ENCODE measurements at regions not wholly inside any gene's neighbourhood (a gene's known extent, or its start where the extent isn't known, plus 50 kb on each side); places are given as distances from the start of the nearest gene placed in this dataset.

DNA sequence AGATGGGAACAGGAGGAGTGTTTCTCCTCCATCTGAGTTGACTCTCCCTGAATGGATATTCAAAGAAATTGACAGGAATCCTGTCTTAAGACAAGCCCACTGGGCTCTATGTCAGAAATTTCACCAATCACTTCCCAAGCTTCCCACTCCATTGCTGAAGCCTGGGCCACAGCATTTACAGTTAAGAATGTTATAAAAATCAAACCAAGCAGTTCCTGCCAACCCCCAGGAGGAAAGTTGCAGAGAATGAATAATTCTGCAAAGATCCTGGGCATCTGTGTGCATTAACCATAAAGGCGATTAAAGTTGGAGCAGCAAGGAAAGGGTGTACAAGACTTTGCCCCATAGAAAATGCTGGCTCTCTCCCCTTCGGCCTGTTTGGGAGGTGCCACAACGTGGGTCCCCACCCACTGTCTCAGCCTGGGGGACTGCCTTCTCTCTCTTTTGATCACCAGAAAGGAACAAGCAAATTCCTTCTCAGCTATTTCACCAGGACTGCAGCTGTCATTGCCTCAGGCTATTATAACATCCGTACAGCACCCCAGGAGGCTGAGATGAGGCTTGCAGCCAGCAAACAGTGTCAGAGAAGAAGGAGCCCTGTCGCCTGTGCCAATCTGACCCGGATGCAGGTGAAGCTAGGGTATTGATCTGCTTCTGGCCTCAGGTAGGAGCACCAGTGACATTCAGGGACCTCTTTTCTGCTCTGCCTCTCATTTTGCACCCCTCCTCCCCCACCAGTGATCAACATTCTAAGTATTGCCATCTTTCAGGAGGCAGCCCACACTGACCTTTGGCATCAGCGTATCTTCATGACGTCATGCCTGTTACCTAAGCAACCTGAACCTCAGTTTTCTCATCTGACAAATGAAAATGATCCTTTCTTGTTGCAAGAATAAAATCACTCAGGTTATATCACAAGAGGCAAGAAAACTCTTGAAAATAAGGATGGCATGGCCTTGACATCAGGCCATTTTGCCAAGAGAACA, 219.0 kb downstream of the SH3BP4 start:
- no peak for DNase-seq

DNA sequence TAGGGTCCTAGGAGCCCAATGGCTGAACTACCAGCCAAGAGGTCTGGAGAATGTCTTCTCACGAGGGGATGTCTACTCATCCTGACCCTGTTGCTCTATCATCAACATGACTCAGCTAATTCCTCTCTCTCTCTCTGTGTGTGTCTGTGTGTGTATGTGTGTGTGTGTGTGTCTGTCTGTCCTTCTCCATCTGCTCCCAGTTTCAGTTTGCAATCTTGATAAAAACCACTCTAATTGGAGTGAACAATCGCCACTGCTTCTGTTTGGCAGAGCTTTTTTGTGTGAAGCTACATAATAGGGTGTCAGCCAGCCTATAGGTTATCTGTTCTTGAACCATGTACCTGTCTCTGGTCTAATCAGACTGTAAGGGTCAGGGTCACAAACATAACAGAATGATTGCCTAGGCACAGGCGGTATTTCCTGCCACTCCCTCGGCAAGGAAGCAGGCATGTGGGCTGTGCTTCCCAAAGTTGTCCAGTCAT, 219.8 kb downstream of the SH3BP4 start:
- no peak for DNase-seq

DNA sequence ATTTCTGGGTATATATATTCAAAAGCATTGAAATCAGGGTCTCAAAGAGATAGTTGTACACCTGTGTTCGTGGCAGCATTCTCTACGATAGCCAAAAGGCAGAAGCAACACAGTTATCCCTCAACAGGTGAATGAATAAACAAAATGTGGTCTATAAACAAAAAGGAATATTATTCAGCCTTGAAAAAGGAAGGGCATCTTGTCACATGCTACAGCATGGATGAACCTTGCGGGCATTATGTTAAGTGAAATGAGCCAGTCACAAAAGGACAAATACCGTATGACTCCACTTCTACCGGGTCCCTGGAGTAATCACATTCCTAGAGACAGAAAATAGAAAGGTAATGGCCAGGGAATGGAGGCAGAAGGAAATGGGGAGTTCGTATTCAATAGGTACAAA, 228.8 kb downstream of the SH3BP4 start:
- no peak for DNase-seq

DNA sequence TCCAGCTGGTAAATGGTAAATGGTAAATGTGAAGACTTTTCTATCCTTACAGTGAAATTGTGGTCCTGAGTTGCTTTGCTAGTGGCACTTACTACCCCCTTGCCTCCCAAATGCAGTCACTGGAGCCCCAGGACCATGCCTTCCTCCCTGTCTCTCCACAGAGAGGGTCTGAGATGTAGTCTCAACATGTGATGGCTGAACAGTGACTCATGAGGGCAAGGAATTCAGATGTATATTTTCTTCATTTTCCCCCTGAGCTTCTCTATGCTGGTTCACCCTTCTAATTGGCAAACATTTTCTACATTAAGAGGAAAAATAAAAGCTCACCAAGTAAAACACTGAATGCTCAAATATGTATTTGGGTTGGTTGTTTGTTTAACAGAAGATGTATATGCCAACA, 232.0 kb downstream of the SH3BP4 start:
- DNase-seq: no peak

DNA sequence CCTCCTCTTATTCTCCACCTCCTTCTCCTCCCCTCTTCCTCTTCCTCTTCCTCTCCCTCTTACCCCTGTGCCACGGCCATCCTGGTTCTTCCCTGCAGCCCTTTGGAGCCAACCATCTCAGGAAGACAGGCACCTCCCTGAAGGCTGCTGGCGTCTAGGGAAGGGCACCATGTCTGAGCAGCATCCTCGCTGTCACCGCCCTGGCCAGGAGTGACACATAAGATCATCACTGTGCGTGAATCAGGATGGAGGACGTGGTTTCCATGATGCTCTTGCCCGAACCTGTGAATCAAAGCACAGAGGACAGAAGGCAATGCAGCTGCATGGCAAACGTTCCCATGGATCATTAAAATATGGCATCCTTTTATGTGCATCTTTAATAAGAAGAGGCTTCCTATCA, 236.0 kb downstream of the SH3BP4 start:
- DNase-seq: no peak

DNA sequence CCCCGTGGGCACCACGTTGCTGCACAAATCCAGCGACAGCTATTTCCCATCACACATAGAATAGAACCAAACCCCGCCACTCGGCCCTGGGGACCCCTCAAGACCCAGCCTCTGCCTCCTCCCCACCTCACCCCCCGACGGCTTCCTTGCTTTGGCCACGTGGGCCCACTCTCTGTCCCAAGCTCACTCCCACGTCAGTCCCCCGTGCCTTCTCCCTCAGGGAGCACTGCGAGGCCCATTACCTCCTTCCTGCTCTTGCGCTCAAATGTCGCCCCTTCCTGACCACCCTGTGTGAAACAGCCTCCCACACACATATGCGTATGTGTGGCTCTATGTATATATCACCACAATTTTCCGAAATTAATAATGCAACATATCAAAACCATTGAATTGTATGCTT, 239.7 kb downstream of the SH3BP4 start:
- DNase-seq: no peak

DNA sequence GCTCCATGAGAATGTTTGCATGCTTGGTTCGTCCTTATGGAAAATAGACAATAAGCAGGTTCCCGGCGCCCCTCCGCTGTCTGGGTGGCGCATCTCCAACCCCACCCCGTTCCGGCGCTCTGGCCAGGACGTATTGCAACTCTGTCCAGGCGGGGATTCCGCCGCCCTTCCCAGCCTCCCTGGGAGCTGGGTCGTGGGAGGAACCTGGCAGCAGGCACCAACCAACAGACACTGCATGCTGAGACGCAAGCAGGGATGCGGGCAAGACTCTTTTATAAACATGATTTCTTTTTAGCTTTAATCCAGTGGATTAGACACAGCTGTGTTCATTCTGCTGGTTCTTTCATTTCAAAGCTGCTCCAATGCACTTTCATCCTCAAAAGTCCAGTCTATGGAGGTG, 240.2 kb downstream of the SH3BP4 start:
- DNase-seq: no peak

DNA sequence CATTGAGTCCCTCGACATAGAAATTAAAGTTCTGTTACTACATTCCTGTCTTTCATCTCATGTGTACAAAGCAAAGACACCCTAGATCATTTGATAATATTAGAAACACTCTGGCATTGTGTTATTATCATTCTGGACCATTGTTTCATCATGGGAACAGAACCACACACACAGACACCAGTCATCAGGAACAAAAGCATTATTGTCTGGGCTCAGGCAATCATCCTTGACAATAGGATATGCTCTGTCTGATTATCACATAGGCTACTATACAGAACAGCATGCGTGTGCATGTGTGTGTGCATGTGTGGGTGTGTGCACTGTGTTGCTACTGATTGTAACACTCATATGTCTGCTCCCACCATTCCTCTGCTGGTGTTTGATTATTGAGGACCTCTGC, 242.5 kb downstream of the SH3BP4 start:
- DNase-seq: no peak

DNA sequence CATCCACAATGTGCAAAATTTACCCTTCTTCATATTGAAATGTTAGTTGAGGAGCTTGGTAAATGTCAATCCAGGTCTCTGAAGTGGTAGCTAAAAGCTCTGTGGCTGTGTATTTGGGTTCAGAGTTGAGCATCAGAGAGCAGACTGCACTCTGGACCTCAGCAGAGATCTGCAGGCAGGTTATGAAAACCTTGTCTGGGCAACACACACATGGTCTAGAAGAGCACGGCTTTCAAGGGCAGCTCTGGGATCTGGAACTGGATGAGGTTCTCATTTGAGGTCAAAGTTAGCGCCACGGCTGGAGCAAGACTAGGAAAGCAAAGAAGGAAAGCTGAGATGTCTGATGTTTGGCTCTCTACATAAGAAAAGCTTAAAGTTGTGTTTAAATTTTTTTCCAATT, 243.0 kb downstream of the SH3BP4 start:
- DNase-seq: no peak

DNA sequence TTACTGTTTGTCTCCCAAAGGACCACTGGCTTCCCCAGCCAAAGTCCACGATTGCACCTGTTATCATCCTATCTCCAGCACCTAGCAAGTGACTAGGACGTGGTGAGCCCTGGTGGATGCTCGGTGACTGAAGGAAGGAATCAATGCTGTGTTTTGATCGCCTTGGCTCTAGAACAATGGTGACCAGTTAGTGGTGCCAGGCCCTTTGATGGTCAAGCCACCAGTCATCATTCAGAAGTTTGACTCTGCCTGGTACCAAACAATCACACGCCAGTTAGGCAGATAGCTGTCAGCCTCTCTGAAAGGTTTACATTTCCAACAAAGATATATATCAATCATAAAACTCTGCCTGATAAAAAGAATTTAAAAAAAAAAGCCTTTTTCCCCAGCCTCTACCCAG, 244.1 kb downstream of the SH3BP4 start:
- no peak for DNase-seq

DNA sequence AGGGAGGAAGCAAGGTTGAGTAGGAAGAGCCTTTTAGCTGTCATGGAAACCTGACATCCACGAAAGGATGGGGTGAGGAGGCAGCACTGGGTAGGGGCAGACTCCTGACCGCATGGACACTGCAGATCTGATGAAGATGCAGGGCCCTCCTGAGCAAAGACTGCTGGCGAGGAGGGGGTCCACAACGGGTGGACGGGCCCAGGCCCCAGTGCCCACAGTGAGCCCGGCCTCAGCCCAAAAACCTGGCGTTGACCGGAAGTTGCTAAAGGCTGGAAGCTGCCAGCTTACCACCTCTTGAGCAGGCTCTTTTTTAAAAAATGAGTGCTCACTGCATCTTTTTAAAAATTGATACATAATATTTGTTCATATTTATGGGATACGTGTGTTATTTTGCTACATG, 247.3 kb downstream of the SH3BP4 start:
- DNase-seq: no peak

DNA sequence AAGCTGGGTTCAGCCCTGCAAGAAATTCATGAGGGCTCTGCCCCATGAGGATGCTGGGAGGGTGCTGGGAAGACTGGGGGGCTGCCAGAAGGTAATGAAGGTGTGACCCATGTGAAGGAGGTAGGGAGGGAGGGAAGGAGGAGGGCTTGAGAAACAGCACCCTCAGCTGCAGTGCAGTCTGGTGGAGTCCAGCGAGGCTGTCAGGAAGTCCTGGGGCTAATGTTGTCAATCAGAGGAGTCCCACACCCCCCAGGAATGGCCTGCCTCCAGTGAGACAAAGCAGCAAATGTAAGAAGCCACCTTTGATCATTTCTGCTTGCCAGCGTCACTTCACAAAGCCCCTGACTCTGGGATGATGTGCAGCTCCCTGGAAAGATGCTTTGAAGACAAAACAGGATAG, 248.4 kb downstream of the SH3BP4 start:
- no peak for DNase-seq

DNA sequence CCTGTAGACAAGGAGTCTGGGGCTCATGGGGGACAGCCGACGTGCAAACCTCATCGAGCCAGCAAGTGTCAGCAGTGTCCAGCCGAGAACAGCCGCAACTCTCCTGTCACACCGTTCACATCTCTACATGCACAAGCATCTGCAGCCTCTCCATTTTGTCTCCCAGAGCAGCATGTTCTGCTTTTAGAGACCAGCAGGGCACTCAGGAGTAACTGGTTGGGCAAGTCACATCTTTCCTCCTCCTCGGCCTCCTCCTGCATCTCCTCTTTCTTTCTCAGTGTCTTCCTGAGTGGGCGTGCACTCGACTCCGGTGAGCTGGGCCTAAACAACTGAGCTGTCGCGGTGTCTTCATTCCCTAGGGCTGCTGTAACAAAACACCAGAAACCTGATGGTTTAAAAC, 249.9 kb downstream of the SH3BP4 start:
- DNase-seq: no peak

DNA sequence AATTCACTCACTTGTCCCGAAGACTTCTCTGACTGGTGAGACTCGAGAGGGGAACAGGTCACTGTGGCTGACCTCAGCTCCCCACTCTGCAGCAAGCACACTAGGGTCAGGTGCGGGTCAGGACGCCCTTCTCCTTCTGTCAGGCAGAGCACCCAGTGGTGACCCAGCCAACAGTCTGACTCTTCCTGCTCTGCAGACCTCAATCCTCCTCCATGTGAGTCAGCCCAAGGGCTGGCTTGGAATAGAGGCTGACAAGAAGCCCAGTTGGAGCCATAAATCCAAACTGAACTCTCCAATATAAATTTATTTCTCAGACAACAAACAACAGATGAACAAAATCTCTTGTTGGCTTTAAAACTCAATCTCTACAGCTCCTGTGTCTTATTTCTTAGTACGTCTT, 253.1 kb downstream of the SH3BP4 start:
- DNase-seq: no peak

DNA sequence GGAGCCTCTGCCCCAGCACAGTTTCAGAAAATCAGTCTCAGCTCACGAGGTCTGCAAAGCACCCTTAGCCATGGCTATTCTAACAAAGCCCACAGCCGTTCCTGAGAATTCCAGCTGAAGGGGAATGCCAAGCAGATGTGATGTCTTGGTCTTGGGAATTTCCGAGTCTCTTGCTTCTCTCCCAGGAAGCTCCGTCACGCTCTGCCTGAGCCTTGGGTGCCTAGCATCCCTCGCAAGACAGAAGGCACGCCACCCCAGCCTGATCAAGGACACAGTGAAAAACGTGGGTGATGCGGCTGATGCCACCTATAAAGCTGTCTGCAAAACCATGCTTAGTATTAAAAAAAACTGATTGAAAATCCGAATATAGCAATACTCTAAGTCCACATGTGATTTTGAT, 254.6 kb downstream of the SH3BP4 start:
- DNase-seq: no peak

DNA sequence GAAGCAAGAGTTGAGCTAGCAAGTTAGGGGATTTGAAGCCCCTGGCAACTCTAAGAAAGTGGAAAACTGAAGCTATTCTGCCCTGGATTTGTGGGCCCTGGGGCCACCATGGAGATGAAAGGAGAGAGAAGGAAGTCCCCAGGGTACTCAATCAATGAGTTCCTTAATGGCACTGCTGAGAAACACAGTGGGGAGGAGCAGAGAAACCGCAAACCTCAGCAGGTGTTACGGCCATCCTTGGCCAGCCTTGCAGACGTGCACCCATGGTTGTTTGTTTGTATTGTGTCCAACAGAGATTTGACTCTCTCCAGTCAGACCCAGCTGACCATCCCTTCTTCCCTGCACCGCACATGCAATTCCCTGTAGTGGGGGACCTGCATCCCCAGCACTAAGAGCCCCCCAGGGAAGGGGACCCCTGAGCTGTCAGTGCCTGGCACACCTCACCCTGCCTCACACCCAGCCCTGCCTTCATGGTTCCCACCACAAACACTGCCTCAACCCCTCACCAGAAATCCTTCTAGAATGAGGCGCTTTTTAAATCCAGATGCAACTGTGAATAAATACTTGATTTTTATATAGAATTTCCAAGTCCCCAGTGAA, 255.3 kb downstream of the SH3BP4 start:
- no peak for DNase-seq

DNA sequence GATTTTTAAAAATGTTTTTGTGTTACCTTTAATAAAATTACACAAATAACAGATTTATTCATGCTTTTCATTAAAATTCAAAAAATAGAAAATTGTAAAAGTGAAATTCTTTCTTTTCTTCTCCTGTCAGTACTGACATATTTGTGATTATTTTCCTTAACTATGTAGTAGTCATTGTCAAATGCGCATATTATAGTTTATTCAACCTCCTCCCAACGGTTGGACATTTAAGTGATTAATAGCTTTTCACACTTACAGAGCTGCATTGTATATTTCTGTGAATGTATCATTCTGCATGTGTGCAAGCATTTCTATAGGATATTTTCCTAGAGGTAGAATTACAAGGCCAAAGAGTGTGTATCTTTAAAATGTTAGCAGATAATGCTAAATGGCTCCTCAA, 259.2 kb downstream of the SH3BP4 start:
- DNase-seq: no peak

DNA sequence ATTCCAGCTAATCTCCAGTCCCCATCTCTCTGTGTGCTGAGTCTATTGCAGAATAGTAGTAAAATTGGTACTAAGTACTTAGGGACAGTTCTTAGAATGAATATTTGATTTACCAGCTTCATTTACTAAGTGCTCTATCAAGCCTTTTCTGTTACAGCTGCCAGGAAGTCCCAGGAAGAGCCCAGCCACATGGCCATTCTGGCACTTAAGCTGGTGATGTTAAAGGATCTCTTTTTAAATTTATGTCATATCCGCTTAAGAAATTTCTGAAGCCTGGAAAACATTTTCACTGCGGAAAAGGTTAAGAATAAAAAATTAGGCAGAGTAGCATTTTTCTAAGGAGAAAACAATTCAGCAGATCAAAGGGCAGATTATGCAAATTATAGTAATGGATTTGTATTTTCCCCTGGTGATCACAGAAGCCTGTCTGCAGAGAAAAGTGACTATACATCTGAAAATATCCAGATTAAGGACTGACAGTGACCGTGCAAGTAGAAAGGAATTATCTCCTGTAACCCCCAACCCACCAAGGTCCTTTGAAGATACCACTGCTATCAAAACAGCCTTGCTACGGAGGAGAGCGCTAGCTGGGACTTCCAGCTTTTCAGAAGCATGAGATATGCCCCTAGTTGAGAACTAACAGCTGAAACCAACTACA, 260.8 kb downstream of the SH3BP4 start:
- no peak for DNase-seq

DNA sequence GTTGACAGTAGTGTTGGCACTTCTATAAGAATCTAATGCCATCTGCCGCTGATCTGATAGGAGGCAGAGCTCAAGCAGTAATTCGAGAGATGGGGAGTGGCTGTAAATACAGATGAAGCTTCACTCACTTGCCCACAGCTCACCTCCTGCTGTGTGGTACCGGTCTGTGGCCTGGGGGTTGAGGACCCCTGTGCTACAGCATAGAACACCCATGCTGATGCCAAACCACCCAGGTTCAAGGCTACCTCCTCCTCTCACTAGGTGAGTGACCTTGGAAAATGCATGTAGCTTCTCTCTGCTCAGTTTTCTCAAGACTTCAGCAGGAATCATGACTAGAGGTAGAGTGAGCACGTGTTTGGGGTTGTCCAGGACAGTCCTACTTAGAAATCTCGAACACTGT, 263.4 kb downstream of the SH3BP4 start:
- DNase-seq: no peak

DNA sequence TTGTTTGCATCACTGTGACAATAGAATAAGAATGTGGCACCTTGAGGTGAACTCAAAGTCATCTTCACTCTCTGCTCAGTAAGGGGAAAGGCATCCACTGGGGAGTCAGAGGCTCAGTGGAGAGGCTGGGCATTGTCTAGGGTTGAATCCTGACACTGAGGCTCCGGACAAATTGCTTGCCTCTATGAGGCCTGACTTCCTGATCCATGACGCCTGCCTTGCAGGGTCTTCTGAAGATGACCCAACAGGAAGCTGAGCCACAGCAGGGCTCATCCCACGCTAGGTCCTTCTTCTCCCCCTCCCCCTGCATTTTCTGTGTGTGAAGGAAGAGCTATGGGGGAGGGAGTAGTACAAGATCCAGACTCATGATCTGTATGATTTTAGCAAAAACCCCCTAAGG, 265.1 kb downstream of the SH3BP4 start:
- no peak for DNase-seq

DNA sequence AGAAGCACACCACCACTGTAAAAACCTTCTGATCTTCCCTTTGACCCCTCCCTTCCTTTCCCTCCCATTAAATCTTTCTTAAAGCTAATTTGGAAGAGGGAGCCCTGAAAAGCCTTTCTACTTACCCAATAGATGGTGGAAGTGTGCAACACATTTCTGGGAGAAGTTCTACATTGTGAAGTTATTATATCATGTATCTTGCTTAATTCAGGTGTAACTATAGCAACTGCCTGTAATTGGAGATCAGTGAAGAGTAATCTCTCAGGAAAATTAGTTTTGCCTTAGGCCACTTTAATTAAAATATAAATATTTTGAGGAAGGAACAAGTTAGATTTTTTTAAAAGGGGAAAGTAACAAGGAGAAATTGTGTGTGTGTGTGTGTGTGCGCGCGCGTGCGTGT, 266.0 kb downstream of the SH3BP4 start:
- no peak for DNase-seq

DNA sequence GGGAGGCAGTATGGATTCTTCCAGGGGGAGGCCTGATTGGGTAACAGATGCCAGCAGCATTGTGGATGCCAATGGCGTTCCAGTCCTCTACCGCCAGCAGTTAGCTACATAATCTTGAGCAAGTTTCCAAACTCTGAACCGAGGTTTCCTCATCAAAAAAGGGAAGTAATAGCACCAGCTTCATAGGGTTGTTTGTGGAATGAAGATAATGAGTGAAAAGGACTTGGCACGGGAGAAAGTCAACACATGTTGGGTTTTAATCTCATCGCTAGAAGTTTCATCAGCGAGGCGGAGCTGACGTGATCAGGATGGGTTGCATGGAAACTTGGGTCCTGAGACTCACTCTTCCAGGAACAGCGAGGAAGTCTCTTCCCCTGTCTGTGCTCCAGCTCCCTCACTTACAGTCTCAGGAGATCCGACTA, 266.7 kb downstream of the SH3BP4 start:
- no peak for DNase-seq

DNA sequence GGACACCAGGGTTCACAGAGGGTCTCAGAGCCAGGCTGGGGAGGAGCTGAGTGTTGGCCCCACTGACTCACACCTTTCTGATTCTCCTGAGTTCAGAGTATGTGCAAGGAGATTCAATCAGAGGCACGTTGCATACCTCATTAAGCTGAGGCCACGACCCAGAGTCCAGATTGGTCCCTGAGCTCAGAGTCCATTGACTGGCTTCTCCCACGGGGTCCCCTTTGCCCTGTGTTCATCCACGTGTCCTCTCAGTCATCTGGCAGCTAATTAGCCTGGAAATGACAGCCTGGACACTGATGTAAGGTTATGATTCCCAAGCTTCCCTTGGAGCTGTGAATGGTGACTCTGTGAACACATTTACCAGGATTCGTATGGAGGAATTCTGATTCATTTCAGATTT, 267.2 kb downstream of the SH3BP4 start:
- DNase-seq: no peak

DNA sequence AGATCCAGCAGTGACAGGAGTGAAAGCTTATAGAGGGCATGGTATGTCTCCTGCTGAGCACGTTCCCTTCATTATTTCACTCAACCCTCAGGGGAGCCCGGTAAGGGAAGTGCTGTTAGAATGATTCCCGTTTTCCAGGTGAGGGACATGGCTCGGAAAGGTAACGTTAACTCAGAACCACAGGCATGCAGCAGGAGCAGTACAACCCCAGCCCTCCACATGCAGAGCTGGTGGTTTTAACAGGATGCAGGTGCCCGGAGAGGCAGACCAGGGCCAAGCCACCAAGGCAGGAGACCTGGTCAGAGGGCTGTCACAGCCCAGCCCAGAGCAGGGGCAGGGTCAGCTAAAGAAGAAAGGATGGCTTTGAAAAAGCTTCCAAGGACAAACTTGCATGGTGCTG, 268.5 kb downstream of the SH3BP4 start:
- no peak for DNase-seq
